ENCODE measurements at regions not wholly inside any gene's neighbourhood (a gene's known extent, or its start where the extent isn't known, plus 50 kb on each side); places are given as distances from the start of the nearest gene placed in this dataset.

DNA sequence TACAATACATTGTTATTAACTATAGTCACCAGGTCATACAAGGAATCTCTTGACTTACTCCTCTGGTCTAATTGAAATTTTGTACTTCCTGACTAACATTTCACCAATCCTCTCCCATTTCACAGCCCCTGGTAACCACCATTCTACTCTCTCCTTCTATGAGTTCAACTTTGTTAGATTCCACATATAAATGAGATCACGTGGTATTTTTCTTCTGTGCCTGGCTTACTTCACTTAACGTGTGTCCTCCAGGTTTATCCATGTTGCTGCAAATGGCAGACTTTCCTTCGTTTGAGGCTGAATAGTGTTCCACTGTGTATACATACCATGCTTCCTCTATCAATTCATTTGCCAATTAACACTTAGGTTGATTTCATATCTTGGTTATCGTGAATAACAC is 128.5 kb downstream of the CHD9NB start:
- Histone ChIP-seq H3K27me3 (replicated peaks in 1 of 4; ENCODE audit: control insufficient read depth in 3 of 4, extremely low read depth in 1 of 4, insufficient read depth in 3 of 4, low read length in 3 of 4) (no peaks in the 10 kb centered on the region), H3K4me3 (ENCODE audit: extremely low read depth in 1 of 4, insufficient read depth in 2 of 4, low read depth in 3 of 4, low read length in 4 of 4) (no peak overlapping the region), H2BK15ac (ENCODE audit: low read length) (no peak overlapping the region), H2BK5ac (ENCODE audit: low read depth, low read length) (no peak overlapping the region), H4K8ac (ENCODE audit: extremely low read depth, insufficient read depth, low read length) (no peak overlapping the region), H3K9ac (replicated peaks in 1 of 4; ENCODE audit: extremely low read depth in 1 of 4, low read depth in 3 of 4, low read length in 3 of 4) (no peak overlapping the region), H3K79me1 (ENCODE audit: low read depth, low read length) (no peaks in the 10 kb centered on the region), H3K4me1 (replicated peaks in 1 of 4; ENCODE audit: control insufficient read depth in 3 of 4, insufficient read depth in 4 of 4, low read length in 3 of 4) (no peaks in the 10 kb centered on the region), H2AK5ac (ENCODE audit: low read depth, low read length) (no peak overlapping the region), H3K27ac (ENCODE audit: low read depth, low read length) (no peak overlapping the region), H3K14ac (ENCODE audit: insufficient read length) (no peak overlapping the region), H3K23ac (ENCODE audit: insufficient read length) (no peak overlapping the region), H4K91ac (replicated peaks; ENCODE audit: insufficient read length, low read length) (no peak overlapping the region), H2BK120ac (replicated peaks; ENCODE audit: low read depth, low read length) (no peak overlapping the region), H2BK12ac (ENCODE audit: low read depth, low read length) (no peak overlapping the region), H2AFZ (ENCODE audit: low read length) (no peak overlapping the region), H2BK20ac (ENCODE audit: low read length) (no peak overlapping the region), H3K23me2 (ENCODE audit: low read depth, low read length) (no peaks in the 10 kb centered on the region; the same call in 1 of the 2 replicates), H3K4me2 (ENCODE audit: insufficient read depth in 1 of 2, low read depth in 2 of 2, low read length in 2 of 2) (no peak overlapping the region), H3K79me2 (ENCODE audit: control insufficient read depth in 1 of 2, insufficient read depth in 2 of 2, low read length in 2 of 2) (no peaks in the 10 kb centered on the region), H3K4ac (replicated peaks; ENCODE audit: insufficient read length, low read depth, low read length) (no peak overlapping the region), H4K20me1 (replicated peaks in 1 of 2; ENCODE audit: control insufficient read depth in 1 of 2, insufficient read depth in 2 of 2, low read length in 2 of 2) (no peaks in the 10 kb centered on the region), H4K5ac (ENCODE audit: insufficient read length, low read depth, low read length) (no peak overlapping the region), H3K9me3 (ENCODE audit: insufficient read depth in 2 of 2, low read depth in 1 of 2, low read length in 1 of 2) (no peaks in the 10 kb centered on the region), H3K18ac (ENCODE audit: extremely low read depth, low read length) (no peak overlapping the region), H3K56ac (replicated peaks; ENCODE audit: insufficient read length, low read depth, low read length) (no peak overlapping the region), H3K36me3 (ENCODE audit: control insufficient read depth in 2 of 4, insufficient read depth in 4 of 4, low read length in 3 of 4) (no peaks in the 10 kb centered on the region)
- 93% methylated on average over 4 of the region's 4 CpGs; no CpG with 5 or more reads in 1 of the 2 experiments for WGBS, 2 experiments (ENCODE audit: extremely low coverage in 1 of 2, insufficient coverage in 1 of 2, insufficient read length in 1 of 2, insufficient replicate concordance in 2 of 2, low coverage in 1 of 2, low lambda C conversion rate in 2 of 2, missing lambda C conversion rate in 1 of 2)
- ChIA-PET POLR2A (ENCODE audit: partially characterized antibody) (no interaction called here), CTCF (ENCODE audit: partially characterized antibody) (interaction anchor here (0.6 kb wide), 1 partner anchor 53 kb away, joined by 3 read pairs; no protein-coding TSS in a partner anchor)
- FAIRE-seq (no peak), DNase-seq (ENCODE audit: low read depth in 1 of 2, low spot score in 2 of 2) (no peak)
- TF ChIP-seq, protein P1, sequence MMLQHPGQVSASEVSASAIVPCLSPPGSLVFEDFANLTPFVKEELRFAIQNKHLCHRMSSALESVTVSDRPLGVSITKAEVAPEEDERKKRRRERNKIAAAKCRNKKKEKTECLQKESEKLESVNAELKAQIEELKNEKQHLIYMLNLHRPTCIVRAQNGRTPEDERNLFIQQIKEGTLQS (IDR thresholded peaks at IDR 0.05; ENCODE audit: insufficient read depth, low read depth, low read length), result no peak
- TF ChIP-seq HDAC2 (IDR thresholded peaks at IDR 0.05; ENCODE audit: borderline replicate concordance in 1 of 2, low read depth in 2 of 2, low read length in 2 of 2) (no peak), BRCA1 (IDR thresholded peaks at IDR 0.05; ENCODE audit: low read depth, low read length) (no peak), RXRA (IDR thresholded peaks at IDR 0.05; ENCODE audit: insufficient read depth, low read depth, low read length) (no peak), BACH1 (IDR thresholded peaks at IDR 0.05; ENCODE audit: low read length) (no peak), FOSL1 (IDR thresholded peaks at IDR 0.05; ENCODE audit: insufficient read depth, low read depth, low read length) (no peak), CEBPB (IDR thresholded peaks at IDR 0.05; ENCODE audit: low read depth, low read length) (no peak), EGR1 (IDR thresholded peaks at IDR 0.05; ENCODE audit: borderline replicate concordance, low read depth, low read length) (no peak), CREB1 (IDR thresholded peaks at IDR 0.05) (no peak), CBX5 (IDR thresholded peaks at IDR 0.05; ENCODE audit: low read depth, low read length) (no peak), JUND (IDR thresholded peaks at IDR 0.05; ENCODE audit: low read length) (no peak)
- TF ChIP-seq, protein P2, sequence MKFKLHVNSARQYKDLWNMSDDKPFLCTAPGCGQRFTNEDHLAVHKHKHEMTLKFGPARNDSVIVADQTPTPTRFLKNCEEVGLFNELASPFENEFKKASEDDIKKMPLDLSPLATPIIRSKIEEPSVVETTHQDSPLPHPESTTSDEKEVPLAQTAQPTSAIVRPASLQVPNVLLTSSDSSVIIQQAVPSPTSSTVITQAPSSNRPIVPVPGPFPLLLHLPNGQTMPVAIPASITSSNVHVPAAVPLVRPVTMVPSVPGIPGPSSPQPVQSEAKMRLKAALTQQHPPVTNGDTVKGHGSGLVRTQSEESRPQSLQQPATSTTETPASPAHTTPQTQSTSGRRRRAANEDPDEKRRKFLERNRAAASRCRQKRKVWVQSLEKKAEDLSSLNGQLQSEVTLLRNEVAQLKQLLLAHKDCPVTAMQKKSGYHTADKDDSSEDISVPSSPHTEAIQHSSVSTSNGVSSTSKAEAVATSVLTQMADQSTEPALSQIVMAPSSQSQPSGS (IDR thresholded peaks at IDR 0.05; ENCODE audit: low read length), result no peak
